ENCODE measurements at regions not wholly inside any gene's neighbourhood (a gene's known extent, or its start where the extent isn't known, plus 50 kb on each side); places are given as distances from the start of the nearest gene placed in this dataset.

GRCh38 chr4:141548791-141549190 lies 87.6 kb upstream of the IL15 start:
- TF ChIP-seq ZNF354B (CRISPR knock-in tag; IDR thresholded peaks at IDR 0.05) (no peak), EP300 (IDR thresholded peaks at IDR 0.05; ENCODE audit: low read depth in 2 of 2, low read length in 2 of 2) (no peak), EP300 (CRISPR knock-in tag; IDR thresholded peaks at IDR 0.05; ENCODE audit: borderline replicate concordance) (no peak), KDM1A (CRISPR knock-in tag; IDR thresholded peaks at IDR 0.05) (no peak), RAD21 (CRISPR knock-in tag; IDR thresholded peaks at IDR 0.05) (no peak), YY1 (IDR thresholded peaks at IDR 0.05; ENCODE audit: insufficient read depth, insufficient replicate concordance, low read depth, low read length) (no peak), PREB (CRISPR knock-in tag; IDR thresholded peaks at IDR 0.05) (no peak), ZSCAN9 (CRISPR knock-in tag; IDR thresholded peaks at IDR 0.05; ENCODE audit: borderline replicate concordance) (no peak)
